PC-9 (cell line): ENCODE measurements at regions not wholly inside any gene's neighbourhood (a gene's known extent, or its start where the extent isn't known, plus 50 kb on each side); places are given as distances from the start of the nearest gene placed in this dataset.

Source experiments
- EZH2 ChIP-seq: fragments of 200-600 bp; sonication (generic); IDR thresholded peaks from 2 replicates; pipeline ENCODE4 v1.8.0; 2017; ENCODE audit warnings: antibody characterized with exemption, low read depth
- TF ChIP-seq, protein P1 (sequence below): fragments of 200-600 bp; sonication (generic); conservative IDR thresholded peaks from 2 replicates; pipeline ENCODE4 v1.6.1; 2017; ENCODE audit warnings: mixed run types, antibody characterized with exemption, mild to moderate bottlenecking, moderate library complexity

DNA sequence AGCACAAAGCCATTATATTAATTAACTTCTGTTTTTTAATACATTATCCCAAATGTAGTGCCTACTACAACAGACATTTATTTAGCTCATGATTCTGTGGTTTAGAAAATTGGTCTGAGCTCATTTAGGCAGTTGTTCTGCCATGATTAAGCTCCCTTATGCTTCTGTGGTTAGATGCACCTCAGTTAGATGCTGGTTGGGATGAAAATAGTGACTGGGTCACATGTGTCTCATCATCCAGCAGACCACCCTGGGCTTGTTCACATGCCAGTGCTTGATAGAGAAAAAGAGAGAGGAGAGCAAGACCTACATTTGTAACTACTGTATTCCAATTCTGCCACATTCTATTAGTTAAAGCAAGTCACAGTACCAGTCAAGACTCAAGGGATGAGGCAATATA is 376.4 kb upstream of the GNPDA2 start:
- TF ChIP-seq, protein P1, sequence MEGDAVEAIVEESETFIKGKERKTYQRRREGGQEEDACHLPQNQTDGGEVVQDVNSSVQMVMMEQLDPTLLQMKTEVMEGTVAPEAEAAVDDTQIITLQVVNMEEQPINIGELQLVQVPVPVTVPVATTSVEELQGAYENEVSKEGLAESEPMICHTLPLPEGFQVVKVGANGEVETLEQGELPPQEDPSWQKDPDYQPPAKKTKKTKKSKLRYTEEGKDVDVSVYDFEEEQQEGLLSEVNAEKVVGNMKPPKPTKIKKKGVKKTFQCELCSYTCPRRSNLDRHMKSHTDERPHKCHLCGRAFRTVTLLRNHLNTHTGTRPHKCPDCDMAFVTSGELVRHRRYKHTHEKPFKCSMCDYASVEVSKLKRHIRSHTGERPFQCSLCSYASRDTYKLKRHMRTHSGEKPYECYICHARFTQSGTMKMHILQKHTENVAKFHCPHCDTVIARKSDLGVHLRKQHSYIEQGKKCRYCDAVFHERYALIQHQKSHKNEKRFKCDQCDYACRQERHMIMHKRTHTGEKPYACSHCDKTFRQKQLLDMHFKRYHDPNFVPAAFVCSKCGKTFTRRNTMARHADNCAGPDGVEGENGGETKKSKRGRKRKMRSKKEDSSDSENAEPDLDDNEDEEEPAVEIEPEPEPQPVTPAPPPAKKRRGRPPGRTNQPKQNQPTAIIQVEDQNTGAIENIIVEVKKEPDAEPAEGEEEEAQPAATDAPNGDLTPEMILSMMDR, result no peak
- TF ChIP-seq EZH2, result no peak
